ENCODE measurements at regions not wholly inside any gene's neighbourhood (a gene's known extent, or its start where the extent isn't known, plus 50 kb on each side); places are given as distances from the start of the nearest gene placed in this dataset.

- Mint-ChIP-seq H3K27me3 (no peaks in the 10 kb centered on the region), H3K36me3 (ENCODE audit: low read depth) (no peaks in the 10 kb centered on the region), H3K4me3 (no peak overlapping the region), H3K9me3 (peaks cover 13% of the 10 kb centered on the region), H3K4me1 (ENCODE audit: low read depth) (peaks cover 9% of the 10 kb centered on the region), H3K27ac (no peak overlapping the region)
These were observed 111.3 kb upstream of the UQCRFS1 start for GRCh38 chr19:29324291-29324680.

- H3K36me3 Mint-ChIP-seq (ENCODE audit: low read depth), result no peaks in the 10 kb centered on the region
- no peak overlapping the region for H3K27ac Mint-ChIP-seq
- H3K4me1 Mint-ChIP-seq (ENCODE audit: low read depth), result peaks cover 9% of the 10 kb centered on the region
- peaks cover 13% of the 10 kb centered on the region for H3K9me3 Mint-ChIP-seq
- H3K4me3 Mint-ChIP-seq, result no peak overlapping the region
- no peaks in the 10 kb centered on the region for H3K27me3 Mint-ChIP-seq
These were observed 111.8 kb upstream of the UQCRFS1 start for GRCh38 chr19:29324717-29325116.

DNA sequence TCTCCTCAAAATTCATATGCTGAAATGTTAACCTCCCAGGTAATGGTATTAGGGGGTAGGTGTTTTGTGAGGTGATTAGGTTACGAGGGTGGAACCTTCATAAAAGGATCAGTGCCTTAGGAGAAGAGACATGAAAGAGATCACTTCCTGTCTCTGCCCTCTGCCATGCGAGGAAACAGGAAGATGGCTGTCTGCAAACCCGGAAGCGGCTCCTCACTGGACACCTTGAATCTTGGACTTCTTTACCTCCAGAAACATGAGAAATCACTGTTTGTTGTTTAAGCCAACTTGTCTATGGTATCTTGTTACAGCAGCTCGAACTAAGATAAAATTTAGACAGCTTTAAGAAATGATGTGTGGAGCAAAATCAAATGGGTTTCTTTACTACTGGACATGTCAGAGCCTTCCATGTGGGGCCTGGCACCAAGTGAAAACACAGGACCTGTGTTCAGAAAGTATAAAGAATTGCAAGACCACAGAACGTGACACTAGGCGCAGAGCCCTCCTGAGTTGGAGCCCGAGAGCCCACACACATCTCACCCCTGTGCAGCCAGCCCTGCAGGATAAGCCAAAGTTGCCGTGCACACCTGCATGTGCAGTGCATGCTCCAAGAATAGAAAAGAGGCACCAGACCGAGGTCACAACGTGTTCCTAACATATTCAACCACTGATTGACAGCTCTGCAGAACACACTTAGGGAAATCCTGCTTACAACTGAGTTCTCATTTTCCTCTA, 112.5 kb upstream of the UQCRFS1 start:
- Mint-ChIP-seq H3K9me3 (peaks cover 13% of the 10 kb centered on the region), H3K4me1 (ENCODE audit: low read depth) (peaks cover 9% of the 10 kb centered on the region), H3K4me3 (no peak overlapping the region), H3K27ac (no peak overlapping the region), H3K27me3 (no peaks in the 10 kb centered on the region), H3K36me3 (ENCODE audit: low read depth) (no peaks in the 10 kb centered on the region)

GRCh38 chr19:29326351-29326750, 113.4 kb upstream of the UQCRFS1 start:
- Mint-ChIP-seq H3K4me3 (no peak overlapping the region), H3K36me3 (ENCODE audit: low read depth) (no peaks in the 10 kb centered on the region), H3K9me3 (peaks cover 13% of the 10 kb centered on the region), H3K27ac (no peak overlapping the region), H3K4me1 (ENCODE audit: low read depth) (peaks cover 9% of the 10 kb centered on the region), H3K27me3 (no peaks in the 10 kb centered on the region)

- Mint-ChIP-seq H3K9me3 (peaks cover 13% of the 10 kb centered on the region), H3K36me3 (ENCODE audit: low read depth) (no peaks in the 10 kb centered on the region), H3K4me1 (ENCODE audit: low read depth) (peaks cover 9% of the 10 kb centered on the region), H3K4me3 (no peak overlapping the region), H3K27ac (no peak overlapping the region), H3K27me3 (no peaks in the 10 kb centered on the region)
These were observed 114.2 kb upstream of the UQCRFS1 start for GRCh38 chr19:29326849-29327840.

GRCh38 chr19:29328586-29328985, 115.6 kb upstream of the UQCRFS1 start:
- Mint-ChIP-seq H3K9me3 (peaks cover 13% of the 10 kb centered on the region), H3K4me1 (ENCODE audit: low read depth) (peaks cover 9% of the 10 kb centered on the region), H3K27me3 (no peaks in the 10 kb centered on the region), H3K27ac (no peak overlapping the region), H3K36me3 (ENCODE audit: low read depth) (no peaks in the 10 kb centered on the region), H3K4me3 (no peak overlapping the region)

DNA sequence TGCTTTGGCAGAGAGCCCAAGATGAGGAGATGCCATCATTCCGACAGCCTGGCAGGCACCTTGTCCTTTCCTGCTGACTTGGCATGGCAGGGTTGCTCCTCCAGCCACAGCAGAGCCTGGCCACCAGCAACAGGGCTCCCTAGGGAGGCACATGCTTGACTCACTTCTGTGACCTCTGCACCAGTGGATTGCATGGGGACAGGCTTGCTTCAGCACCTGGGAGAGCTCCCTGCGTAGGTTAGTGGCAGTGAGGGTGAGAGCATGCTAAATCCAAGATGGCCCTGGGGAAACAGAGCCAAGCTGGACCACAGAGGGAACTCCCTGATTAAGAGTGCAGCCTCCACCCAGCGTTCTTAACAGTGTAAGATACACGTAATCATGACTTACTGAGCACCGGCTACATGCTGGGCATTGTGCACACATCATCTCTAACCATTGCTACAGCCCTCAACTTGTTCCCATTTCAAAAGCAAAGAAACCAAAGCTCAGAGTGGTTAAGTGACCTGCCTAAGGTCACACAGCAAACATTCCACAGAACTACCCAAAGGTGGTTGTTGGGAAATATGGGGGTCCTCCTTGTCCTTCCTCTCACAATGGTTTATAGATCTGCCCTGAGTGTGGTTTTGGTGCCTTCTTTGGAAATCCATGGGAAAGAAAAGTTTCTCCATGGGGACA, 116.6 kb upstream of the UQCRFS1 start:
- peaks cover 13% of the 10 kb centered on the region for H3K9me3 Mint-ChIP-seq
- H3K27me3 Mint-ChIP-seq, result no peaks in the 10 kb centered on the region
- no peak overlapping the region for H3K4me3 Mint-ChIP-seq
- H3K36me3 Mint-ChIP-seq (ENCODE audit: low read depth), result no peaks in the 10 kb centered on the region
- no peak overlapping the region for H3K27ac Mint-ChIP-seq
- peaks cover 9% of the 10 kb centered on the region for H3K4me1 Mint-ChIP-seq (ENCODE audit: low read depth)

DNA sequence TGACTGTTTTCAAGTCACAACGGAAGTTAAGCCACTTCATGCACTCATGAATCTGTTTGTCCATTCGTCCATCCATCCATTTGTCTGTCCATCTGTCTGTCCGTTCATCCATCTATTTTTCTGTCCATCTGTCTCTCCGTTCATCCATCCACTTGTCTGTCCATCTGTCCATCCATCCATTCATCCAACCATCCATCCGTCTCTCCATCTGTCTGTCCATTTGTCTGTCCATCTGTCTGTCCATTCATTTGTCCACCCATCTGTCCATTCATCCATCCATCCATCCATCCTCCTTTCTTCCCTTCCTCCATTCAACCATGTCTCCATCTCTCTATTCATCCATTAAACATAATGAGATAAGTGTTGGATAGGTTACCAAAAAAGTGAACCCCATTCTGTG, 123.5 kb upstream of the UQCRFS1 start:
- Mint-ChIP-seq H3K27me3 (peaks cover 3% of the 10 kb centered on the region), H3K4me3 (no peak overlapping the region), H3K27ac (no peak overlapping the region), H3K4me1 (ENCODE audit: low read depth) (no peaks in the 10 kb centered on the region), H3K36me3 (ENCODE audit: low read depth) (no peaks in the 10 kb centered on the region), H3K9me3 (peaks cover 5% of the 10 kb centered on the region)

DNA sequence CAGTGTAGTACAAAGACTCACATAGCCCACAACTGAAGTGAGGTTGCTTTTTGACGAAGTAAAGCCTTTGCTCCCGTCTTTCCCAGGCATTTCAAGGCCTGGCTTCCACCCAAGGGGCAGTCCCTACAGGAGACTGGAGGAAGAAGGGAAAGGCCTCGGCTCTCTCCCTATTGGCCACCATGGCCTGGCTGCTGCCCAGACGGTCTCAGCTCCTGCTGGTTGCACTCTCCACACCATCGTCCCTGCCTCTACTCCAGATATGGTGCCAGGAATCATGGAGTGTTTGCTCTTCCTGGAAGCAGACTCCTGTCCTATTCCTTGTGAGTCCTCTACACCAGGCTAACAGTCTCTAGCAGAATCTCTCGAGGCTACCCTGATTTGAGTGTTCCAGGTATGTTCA, 124.1 kb upstream of the UQCRFS1 start:
- H3K36me3 Mint-ChIP-seq (ENCODE audit: low read depth), result no peaks in the 10 kb centered on the region
- H3K4me3 Mint-ChIP-seq, result no peak overlapping the region
- no peak overlapping the region for H3K27ac Mint-ChIP-seq
- H3K4me1 Mint-ChIP-seq (ENCODE audit: low read depth), result no peaks in the 10 kb centered on the region
- peaks cover 10% of the 10 kb centered on the region for H3K9me3 Mint-ChIP-seq
- H3K27me3 Mint-ChIP-seq, result peaks cover 3% of the 10 kb centered on the region

GRCh38 chr19:29338480-29338879, 125.5 kb upstream of the UQCRFS1 start:
- H3K27me3 Mint-ChIP-seq, result peaks cover 3% of the 10 kb centered on the region
- H3K36me3 Mint-ChIP-seq (ENCODE audit: low read depth), result no peaks in the 10 kb centered on the region
- H3K9me3 Mint-ChIP-seq, result peaks cover 20% of the 10 kb centered on the region
- H3K4me3 Mint-ChIP-seq, result no peak overlapping the region
- no peaks in the 10 kb centered on the region for H3K4me1 Mint-ChIP-seq (ENCODE audit: low read depth)
- no peak overlapping the region for H3K27ac Mint-ChIP-seq

DNA sequence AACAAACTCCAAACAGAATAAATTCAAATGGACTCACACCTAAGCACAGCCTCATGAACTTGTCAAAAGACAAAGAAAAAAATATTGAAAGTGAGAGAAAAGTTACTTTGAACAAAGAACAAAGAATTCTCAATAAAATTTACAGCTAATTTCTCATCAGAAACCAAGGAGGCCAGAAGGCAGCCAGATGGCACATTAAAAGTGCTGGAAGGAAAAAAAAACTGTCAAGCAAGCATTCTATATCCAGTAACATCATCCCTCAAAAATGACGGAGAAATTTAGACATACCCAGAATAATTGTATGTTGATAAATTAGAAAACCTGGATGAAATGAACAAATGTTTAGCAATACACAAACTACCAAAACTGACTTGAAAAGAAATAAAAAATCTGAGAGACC, 129.8 kb upstream of the UQCRFS1 start:
- H3K9me3 Mint-ChIP-seq, result peaks cover 41% of the 10 kb centered on the region
- no peak overlapping the region for H3K27ac Mint-ChIP-seq
- peaks cover 4% of the 10 kb centered on the region for H3K36me3 Mint-ChIP-seq (ENCODE audit: low read depth)
- no peaks in the 10 kb centered on the region for H3K4me1 Mint-ChIP-seq (ENCODE audit: low read depth)
- H3K27me3 Mint-ChIP-seq, result peaks cover 3% of the 10 kb centered on the region
- no peak overlapping the region for H3K4me3 Mint-ChIP-seq

GRCh38 chr19:29364224-29364726, 151.3 kb upstream of the UQCRFS1 start:
- Mint-ChIP-seq H3K4me3 (no peak overlapping the region), H3K4me1 (ENCODE audit: low read depth) (no peaks in the 10 kb centered on the region), H3K9me3 (no peaks in the 10 kb centered on the region), H3K27me3 (peaks cover 30% of the 10 kb centered on the region), H3K27ac (no peak overlapping the region), H3K36me3 (ENCODE audit: low read depth) (no peaks in the 10 kb centered on the region)

DNA sequence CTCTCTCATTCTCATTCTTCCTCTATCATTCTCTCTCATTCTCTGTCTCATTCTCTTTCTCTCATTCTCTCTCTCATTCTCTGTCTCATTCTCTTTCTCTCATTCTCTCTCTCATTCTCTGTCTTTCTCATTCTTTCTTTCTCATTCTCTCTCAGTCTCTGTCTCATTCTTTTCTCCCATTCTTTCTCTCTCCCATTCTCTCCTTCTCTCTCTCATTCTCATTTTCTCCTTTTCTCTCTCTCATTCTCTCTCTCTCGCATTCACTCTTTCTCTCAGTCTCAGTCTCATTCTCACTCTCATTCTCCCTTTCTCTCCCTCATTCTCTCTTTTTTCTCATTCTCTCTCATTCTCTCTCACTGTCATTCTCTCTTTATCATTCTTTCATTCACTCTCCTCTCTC, 152.0 kb upstream of the UQCRFS1 start:
- Mint-ChIP-seq H3K4me3 (no peak overlapping the region), H3K36me3 (ENCODE audit: low read depth) (no peaks in the 10 kb centered on the region), H3K27ac (no peak overlapping the region), H3K27me3 (peaks cover 30% of the 10 kb centered on the region), H3K4me1 (ENCODE audit: low read depth) (no peaks in the 10 kb centered on the region), H3K9me3 (no peaks in the 10 kb centered on the region)

GRCh38 chr19:29365836-29366417, 153.0 kb upstream of the UQCRFS1 start:
- Mint-ChIP-seq H3K27me3 (peaks cover 30% of the 10 kb centered on the region), H3K4me3 (no peak overlapping the region), H3K36me3 (ENCODE audit: low read depth) (no peaks in the 10 kb centered on the region), H3K27ac (no peak overlapping the region), H3K4me1 (ENCODE audit: low read depth) (no peaks in the 10 kb centered on the region), H3K9me3 (no peaks in the 10 kb centered on the region)
